Epithelial cell of esophagus (primary cell): ENCODE measurements at regions not wholly inside any gene's neighbourhood (a gene's known extent, or its start where the extent isn't known, plus 50 kb on each side); places are given as distances from the start of the nearest gene placed in this dataset.

Source experiments
- DNase-seq: peaks from one replicate; pipeline ENCODE4 v3.0.0; 2010; ENCODE audit warnings: low read depth
- H3K4me3 ChIP-seq: 2 replicates; pipeline ENCODE4 v1.5.1; 2011; ENCODE audit warnings: mild to moderate bottlenecking, low read length, control low read depth
- TF ChIP-seq, protein P1 (sequence below): IDR thresholded peaks from 2 replicates; pipeline ENCODE4 v1.5.1; 2011; ENCODE audit warnings: low read depth, mild to moderate bottlenecking, low read length, control low read depth, inconsistent platforms; ENCODE audit not compliant: insufficient read depth; ENCODE audit errors: missing control alignments

- TF ChIP-seq, protein P1, sequence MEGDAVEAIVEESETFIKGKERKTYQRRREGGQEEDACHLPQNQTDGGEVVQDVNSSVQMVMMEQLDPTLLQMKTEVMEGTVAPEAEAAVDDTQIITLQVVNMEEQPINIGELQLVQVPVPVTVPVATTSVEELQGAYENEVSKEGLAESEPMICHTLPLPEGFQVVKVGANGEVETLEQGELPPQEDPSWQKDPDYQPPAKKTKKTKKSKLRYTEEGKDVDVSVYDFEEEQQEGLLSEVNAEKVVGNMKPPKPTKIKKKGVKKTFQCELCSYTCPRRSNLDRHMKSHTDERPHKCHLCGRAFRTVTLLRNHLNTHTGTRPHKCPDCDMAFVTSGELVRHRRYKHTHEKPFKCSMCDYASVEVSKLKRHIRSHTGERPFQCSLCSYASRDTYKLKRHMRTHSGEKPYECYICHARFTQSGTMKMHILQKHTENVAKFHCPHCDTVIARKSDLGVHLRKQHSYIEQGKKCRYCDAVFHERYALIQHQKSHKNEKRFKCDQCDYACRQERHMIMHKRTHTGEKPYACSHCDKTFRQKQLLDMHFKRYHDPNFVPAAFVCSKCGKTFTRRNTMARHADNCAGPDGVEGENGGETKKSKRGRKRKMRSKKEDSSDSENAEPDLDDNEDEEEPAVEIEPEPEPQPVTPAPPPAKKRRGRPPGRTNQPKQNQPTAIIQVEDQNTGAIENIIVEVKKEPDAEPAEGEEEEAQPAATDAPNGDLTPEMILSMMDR, result no peak
- no peak overlapping the region for H3K4me3 ChIP-seq
- no peak for DNase-seq
Observed at GRCh38 chr11:19391652-19392051, 150.9 kb upstream of the E2F8 start.

GRCh38 chr11:19391026-19391425 is 150.3 kb upstream of the E2F8 start:
- H3K4me3 ChIP-seq, result no peak overlapping the region
- DNase-seq, result no peak
- TF ChIP-seq, protein P1, result no peak

DNA sequence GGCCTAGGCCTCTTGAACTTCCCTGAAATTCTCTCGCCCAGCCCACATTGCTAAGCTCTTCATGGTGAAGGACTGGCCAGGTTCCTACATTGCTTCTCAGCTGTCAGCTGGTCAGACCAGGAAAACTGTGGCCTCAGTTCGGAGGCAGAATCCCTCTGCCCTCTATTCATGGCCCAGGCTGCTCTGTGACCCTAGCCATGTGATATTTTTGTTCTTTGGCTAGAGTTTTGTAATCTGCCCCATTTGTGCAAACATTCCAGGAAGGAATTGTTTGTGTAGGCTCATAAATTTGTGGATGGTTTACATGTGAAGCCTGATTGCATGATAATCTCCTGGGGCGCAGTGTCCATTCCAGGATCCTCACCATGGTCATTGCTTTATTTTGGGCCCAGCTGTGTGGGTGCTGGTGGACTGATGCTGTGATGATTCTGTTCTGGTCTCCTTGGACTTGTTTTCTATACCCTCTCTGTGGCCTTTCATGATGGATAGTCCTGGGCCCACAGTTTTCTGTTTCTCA is 149.1 kb upstream of the E2F8 start:
- DNase-seq, result no peak
- TF ChIP-seq, protein P1, result no peak
- H3K4me3 ChIP-seq, result no peak overlapping the region

DNA sequence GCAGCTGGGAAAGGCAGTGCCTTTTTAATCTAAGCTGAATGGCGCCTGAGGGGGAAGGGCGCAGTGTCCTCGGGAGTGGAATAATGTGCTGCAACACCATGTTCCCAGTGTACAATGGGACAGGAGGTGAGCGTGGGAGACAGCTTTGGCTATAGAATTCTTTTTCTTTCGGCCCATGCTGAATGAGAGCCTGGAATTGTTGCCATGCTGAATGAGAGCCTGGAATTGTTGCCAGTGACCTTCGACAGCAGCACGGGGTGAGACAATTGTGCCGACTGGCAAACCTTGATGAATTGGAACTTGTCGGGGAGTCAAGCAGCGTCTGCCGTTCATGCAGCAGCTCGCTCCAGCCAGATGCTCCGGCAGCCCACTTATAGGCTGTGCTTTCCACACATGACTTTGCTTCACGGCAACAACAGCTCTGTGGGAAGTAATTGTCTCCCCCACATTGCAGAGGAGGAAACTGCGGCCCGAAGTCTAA is 141.4 kb upstream of the E2F8 start:
- DNase-seq, result no peak
- H3K4me3 ChIP-seq, result no peak overlapping the region
- TF ChIP-seq, protein P1, result no peak

DNA sequence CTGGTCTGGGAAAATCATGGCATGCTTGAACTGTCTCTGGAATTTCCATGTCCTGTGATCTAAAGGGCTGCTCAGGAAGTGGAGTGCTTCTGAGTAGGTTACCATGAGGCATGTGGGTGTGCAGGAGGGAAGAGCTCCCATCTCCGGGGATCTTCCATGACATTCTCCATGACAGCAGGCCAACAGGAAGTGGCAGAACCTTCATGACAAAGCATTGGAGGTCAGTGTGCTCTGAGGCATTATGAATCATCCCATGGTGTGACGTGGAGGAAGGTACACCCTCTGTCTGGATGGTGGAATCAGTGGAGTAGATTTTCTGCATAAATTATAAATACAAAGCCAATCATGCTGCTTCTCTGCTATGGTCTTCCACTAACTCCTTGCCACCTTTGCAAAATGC is 139.6 kb upstream of the E2F8 start:
- no peak overlapping the region for H3K4me3 ChIP-seq
- TF ChIP-seq, protein P1, result no peak
- DNase-seq, result peak; percentile 91

DNA sequence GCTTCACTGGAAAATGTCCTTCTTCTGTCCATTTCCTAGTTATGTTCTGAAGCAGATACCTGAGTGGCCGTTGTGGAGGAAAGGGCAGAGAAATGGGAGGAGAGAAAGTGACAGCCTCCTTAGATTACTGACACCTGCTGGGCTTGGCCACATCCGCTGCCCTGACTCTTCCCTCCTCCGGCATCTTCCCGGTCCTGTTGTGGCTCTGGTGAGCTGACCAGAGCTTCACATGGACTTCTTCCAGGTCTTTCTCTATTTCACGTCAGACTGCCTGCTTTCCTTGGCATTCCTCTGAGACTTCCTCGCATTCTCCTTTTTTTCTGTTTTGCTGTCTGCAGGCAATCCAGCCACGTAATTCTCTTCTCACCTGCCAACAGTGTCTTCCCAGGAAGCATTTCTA is 138.7 kb upstream of the E2F8 start:
- TF ChIP-seq, protein P1, result no peak
- H3K4me3 ChIP-seq, result no peak overlapping the region
- no peak for DNase-seq

DNA sequence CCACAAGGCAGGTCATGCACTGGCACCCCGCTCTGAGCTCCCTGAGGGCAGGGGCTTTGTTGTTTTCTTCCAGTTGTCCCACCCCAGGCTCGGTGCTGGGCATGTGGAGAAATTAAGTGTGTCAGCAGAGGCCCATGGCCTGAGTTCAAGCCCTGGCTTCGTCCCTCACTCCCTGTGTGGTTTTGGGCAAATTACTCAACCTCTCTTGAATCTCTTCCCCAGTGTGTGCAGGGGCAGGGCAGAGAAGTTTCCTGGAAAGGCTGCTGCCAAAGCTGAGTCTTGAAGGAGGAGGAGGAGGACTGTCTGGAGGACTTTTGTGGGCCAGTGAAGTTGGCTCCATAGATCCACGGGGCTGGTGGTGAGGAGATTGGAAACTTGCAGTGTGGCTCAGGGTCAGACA is 138.1 kb upstream of the E2F8 start:
- DNase-seq, result no peak
- TF ChIP-seq, protein P1, result no peak
- no peak overlapping the region for H3K4me3 ChIP-seq
